PC-3 (cell line): ENCODE measurements at regions not wholly inside any gene's neighbourhood (a gene's known extent, or its start where the extent isn't known, plus 50 kb on each side); places are given as distances from the start of the nearest gene placed in this dataset.

ENCODE experiments used
- ATAC-seq: fragments of 200-7000 bp; cut with Tn5 transposase; 2 replicates; pipeline ENCODE4 v1.9.1; 2020; ENCODE audit warnings: mild to moderate bottlenecking, moderate library complexity
- BruUV-seq: library from RNA; stranded (reverse); fragments of 400-500 nt; replicated peaks from 2 replicates; lab custom pipeline; 2021; lab: Mats Ljungman, UMichigan
- CTCF ChIA-PET: fragments of 300-600 bp; sonication (Branson Sonifier 250); formaldehyde crosslinking; loops from one replicate; lab custom pipeline; 2022; ENCODE audit warnings: antibody characterized with exemption; lab: Charles Lee
- POLR2A ChIA-PET: fragments of 300-600 bp; sonication (Branson Sonifier 250); formaldehyde crosslinking; loops from one replicate; lab custom pipeline; 2022; ENCODE audit warnings: antibody characterized with exemption; ENCODE audit not compliant: unreplicated experiment; lab: Charles Lee
- DNase-seq: peaks from one replicate; pipeline ENCODE4 v3.0.0-alpha.2; 2015
- H2AFZ ChIP-seq: fragments of 300-600 bp; sonication (generic); 2 replicates; pipeline ENCODE4 v1.6.0; 2016; ENCODE audit warnings: antibody characterized with exemption, low read length
- H3F3A ChIP-seq: fragments of 300-600 bp; sonication (generic); one replicate; pipeline ENCODE4 v1.6.0; 2017; ENCODE audit warnings: antibody characterized with exemption, low read length, control low read depth, mild to moderate bottlenecking; ENCODE audit not compliant: unreplicated experiment
- H3K27ac ChIP-seq: fragments of 300-600 bp; sonication (generic); 2 replicates; pipeline ENCODE4 v1.5.1; 2016; ENCODE audit warnings: mild to moderate bottlenecking, low read length
- H3K27me3 ChIP-seq: fragments of 300-600 bp; sonication (generic); 2 replicates; pipeline ENCODE4 v1.6.1; 2016; ENCODE audit warnings: low read length, mixed read lengths
- H3K36me3 ChIP-seq: fragments of 300-600 bp; sonication (generic); 2 replicates; pipeline ENCODE4 v1.6.1; 2016; ENCODE audit warnings: low read depth, mixed run types, low read length, mixed read lengths
- H3K4me1 ChIP-seq: fragments of 300-600 bp; sonication (generic); 2 replicates; pipeline ENCODE4 v1.5.1; 2016; ENCODE audit warnings: low read length; ENCODE audit not compliant: insufficient read depth
- H3K4me2 ChIP-seq: fragments of 300-600 bp; sonication (generic); 2 replicates; pipeline ENCODE4 v1.6.0; 2016; ENCODE audit warnings: low read length
- H3K4me3 ChIP-seq: fragments of 300-600 bp; sonication (generic); 2 replicates; pipeline ENCODE4 v1.5.1; 2016; ENCODE audit warnings: mild to moderate bottlenecking, low read length, mixed read lengths
- H3K79me2 ChIP-seq: fragments of 300-600 bp; sonication (generic); 2 replicates; pipeline ENCODE4 v1.6.1; 2017; ENCODE audit warnings: low read length, mixed read lengths
- H3K9ac ChIP-seq: fragments of 300-600 bp; sonication (generic); 2 replicates; pipeline ENCODE4 v1.6.0; 2016; ENCODE audit warnings: mild to moderate bottlenecking, low read length
- H3K9me2 ChIP-seq: fragments of 300-600 bp; sonication (generic); replicated peaks from 2 replicates; pipeline ENCODE4 v1.6.1; 2016; ENCODE audit warnings: mixed run types, low read length, mixed read lengths
- H3K9me3 ChIP-seq: fragments of 300-600 bp; sonication (generic); 2 replicates; pipeline ENCODE4 v1.6.1; 2016; ENCODE audit warnings: low read length, mixed read lengths
- H4K20me1 ChIP-seq: fragments of 300-600 bp; sonication (generic); 2 replicates; pipeline ENCODE4 v1.6.1; 2016; ENCODE audit warnings: low read length, mixed read lengths
- EZH2 ChIP-seq: fragments of 300-600 bp; sonication (generic); IDR thresholded peaks from one replicate; pipeline ENCODE4 v1.6.1; 2017; ENCODE audit warnings: antibody characterized with exemption, mild to moderate bottlenecking, low read length; ENCODE audit not compliant: unreplicated experiment
- EZH2phosphoT487 ChIP-seq: fragments of 300-600 bp; sonication (generic); IDR thresholded peaks from 2 replicates; pipeline ENCODE4 v1.6.1; 2018; ENCODE audit warnings: mild to moderate bottlenecking, antibody characterized with exemption, low read length, borderline replicate concordance
- intact Hi-C: fragments of 100-400 bp; cut with micrococcal nuclease; formaldehyde crosslinking; loops from 2 replicates; pipeline ENCODE4 v1.9.0; 2023
- TF ChIP-seq, protein P1 (sequence below): fragments of 300-600 bp; sonication (generic); conservative IDR thresholded peaks from 2 replicates; pipeline ENCODE4 v1.5.1; 2017; ENCODE audit warnings: antibody characterized with exemption, low read depth, mild to moderate bottlenecking, low read length

DNA sequence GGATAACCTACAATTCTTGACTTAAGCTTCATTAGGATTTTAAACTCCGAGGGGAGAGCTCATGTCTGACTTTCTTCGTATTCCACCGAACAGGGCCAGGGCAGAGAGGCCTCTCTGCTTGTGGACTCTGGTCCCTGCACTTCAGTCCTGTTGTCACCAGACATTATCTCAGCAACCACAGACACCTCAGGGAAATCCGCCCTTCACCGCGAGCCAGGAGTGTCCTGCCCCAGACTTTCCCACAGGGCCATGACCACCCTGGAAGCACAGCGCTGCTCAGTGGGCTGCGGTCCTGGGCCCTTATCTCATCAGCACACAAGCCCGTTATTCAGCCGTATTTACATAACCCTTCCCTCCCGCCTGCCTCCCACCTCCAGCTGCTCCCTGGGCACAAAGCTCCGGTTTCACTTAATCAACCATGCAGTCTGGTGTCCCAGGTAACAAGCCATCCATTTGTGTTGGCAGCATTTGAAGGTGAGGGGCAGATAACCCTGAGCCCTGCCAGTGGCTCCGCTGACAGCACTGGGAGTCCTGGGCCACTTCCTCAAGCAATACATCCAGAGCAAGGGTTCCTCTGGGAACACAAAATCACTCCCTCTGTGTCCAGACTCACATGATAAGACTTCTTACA is 122.8 kb upstream of the RAB4A start:
- H2AFZ ChIP-seq = no peak overlapping the region
- H3K79me2 ChIP-seq = no peaks in the 10 kb centered on the region
- no peaks in the 10 kb centered on the region for H3F3A ChIP-seq
- intact Hi-C loops = no loop called here
- no peaks in the 10 kb centered on the region for H3K36me3 ChIP-seq
- CTCF ChIA-PET = interaction anchor here (0.5 kb wide), 1 partner anchor 310 kb away, joined by 3 read pairs; no protein-coding TSS in a partner anchor
- no peaks in the 10 kb centered on the region for H3K9me2 ChIP-seq
- H3K9me3 ChIP-seq = no peaks in the 10 kb centered on the region
- peaks cover 85% of the 10 kb centered on the region for H3K27me3 ChIP-seq
- TF ChIP-seq, protein P1, sequence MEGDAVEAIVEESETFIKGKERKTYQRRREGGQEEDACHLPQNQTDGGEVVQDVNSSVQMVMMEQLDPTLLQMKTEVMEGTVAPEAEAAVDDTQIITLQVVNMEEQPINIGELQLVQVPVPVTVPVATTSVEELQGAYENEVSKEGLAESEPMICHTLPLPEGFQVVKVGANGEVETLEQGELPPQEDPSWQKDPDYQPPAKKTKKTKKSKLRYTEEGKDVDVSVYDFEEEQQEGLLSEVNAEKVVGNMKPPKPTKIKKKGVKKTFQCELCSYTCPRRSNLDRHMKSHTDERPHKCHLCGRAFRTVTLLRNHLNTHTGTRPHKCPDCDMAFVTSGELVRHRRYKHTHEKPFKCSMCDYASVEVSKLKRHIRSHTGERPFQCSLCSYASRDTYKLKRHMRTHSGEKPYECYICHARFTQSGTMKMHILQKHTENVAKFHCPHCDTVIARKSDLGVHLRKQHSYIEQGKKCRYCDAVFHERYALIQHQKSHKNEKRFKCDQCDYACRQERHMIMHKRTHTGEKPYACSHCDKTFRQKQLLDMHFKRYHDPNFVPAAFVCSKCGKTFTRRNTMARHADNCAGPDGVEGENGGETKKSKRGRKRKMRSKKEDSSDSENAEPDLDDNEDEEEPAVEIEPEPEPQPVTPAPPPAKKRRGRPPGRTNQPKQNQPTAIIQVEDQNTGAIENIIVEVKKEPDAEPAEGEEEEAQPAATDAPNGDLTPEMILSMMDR = no peak
- TF ChIP-seq EZH2 (no peak), EZH2phosphoT487 (no peak)
- no peaks in the 10 kb centered on the region for H4K20me1 ChIP-seq
- POLR2A ChIA-PET = no interaction called here
- H3K4me1 ChIP-seq = no peaks in the 10 kb centered on the region
- no peak overlapping the region for H3K4me3 ChIP-seq
- no TSS peak for BruUV-seq
- DNase-seq (no peak), ATAC-seq (no peak)
- no peak overlapping the region for H3K4me2 ChIP-seq
- no peak overlapping the region for H3K27ac ChIP-seq
- no peak overlapping the region for H3K9ac ChIP-seq

DNA sequence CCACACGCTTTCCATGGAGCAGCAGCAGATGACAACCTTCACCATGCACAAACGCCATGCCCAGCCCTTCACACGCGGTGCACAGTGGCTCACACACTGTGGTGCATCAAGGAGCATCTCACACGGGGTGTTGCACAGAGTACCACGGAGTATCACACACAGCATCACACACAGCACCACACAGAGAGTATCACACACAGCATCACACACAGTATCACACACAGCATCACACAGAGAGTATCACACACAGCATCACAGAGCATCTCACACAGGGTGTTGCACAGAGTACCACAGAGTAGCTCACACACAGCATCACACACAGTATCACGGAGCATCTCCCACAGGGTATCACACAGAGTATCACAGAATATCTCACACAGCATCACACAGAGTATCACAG is 122.2 kb upstream of the RAB4A start:
- H3K27ac ChIP-seq = no peak overlapping the region
- ChIA-PET POLR2A (no interaction called here), CTCF (no interaction called here)
- peaks cover 85% of the 10 kb centered on the region for H3K27me3 ChIP-seq
- H3F3A ChIP-seq = no peaks in the 10 kb centered on the region
- H3K4me3 ChIP-seq = no peak overlapping the region
- ATAC-seq (no peak), DNase-seq (no peak)
- no TSS peak for BruUV-seq
- no peak overlapping the region for H3K9ac ChIP-seq
- no peak overlapping the region for H2AFZ ChIP-seq
- H4K20me1 ChIP-seq = no peaks in the 10 kb centered on the region
- no peaks in the 10 kb centered on the region for H3K36me3 ChIP-seq
- no peaks in the 10 kb centered on the region for H3K9me3 ChIP-seq
- intact Hi-C loops = no loop called here
- TF ChIP-seq EZH2 = no peak
- TF ChIP-seq, protein P1 = no peak
- no peak for TF ChIP-seq EZH2phosphoT487
- no peaks in the 10 kb centered on the region for H3K9me2 ChIP-seq
- H3K4me2 ChIP-seq = no peak overlapping the region
- no peaks in the 10 kb centered on the region for H3K79me2 ChIP-seq
- no peaks in the 10 kb centered on the region for H3K4me1 ChIP-seq

DNA sequence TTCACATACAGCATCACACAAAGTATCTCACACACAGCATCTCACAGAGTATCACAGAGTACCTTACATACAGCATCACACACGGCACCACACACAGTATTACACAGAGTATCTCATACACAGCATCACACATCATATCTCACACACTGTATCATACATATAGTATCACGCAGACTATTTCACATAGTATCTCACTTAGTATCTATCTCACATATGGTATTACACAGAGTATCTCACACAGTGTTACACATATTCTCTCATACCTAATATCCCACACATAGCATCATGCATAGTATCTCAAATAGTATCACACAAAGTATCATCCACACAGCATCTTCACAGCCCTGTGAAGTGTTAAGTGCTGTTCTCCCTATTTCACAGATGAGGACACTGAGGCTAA is 121.5 kb upstream of the RAB4A start:
- ChIA-PET CTCF (no interaction called here), POLR2A (no interaction called here)
- Histone ChIP-seq H3K79me2 (no peaks in the 10 kb centered on the region), H4K20me1 (no peaks in the 10 kb centered on the region), H3K4me1 (no peaks in the 10 kb centered on the region), H3K27me3 (peaks cover 83% of the 10 kb centered on the region), H3K9ac (no peak overlapping the region), H3K36me3 (no peaks in the 10 kb centered on the region), H3K9me2 (no peaks in the 10 kb centered on the region), H3K27ac (no peak overlapping the region), H3K9me3 (no peaks in the 10 kb centered on the region), H3K4me2 (no peak overlapping the region), H3K4me3 (no peak overlapping the region), H3F3A (no peaks in the 10 kb centered on the region), H2AFZ (no peak overlapping the region)
- intact Hi-C loops = no loop called here
- DNase-seq (no peak), ATAC-seq (no peak)
- TF ChIP-seq EZH2 (no peak), EZH2phosphoT487 (no peak)
- TF ChIP-seq, protein P1 = no peak
- no TSS peak for BruUV-seq
